Activated naive CD8-positive, alpha-beta T cell treated with anti-CD3 and anti-CD28 coated beads for 36 hours (primary cell): ENCODE measurements at regions not wholly inside any gene's neighbourhood (a gene's known extent, or its start where the extent isn't known, plus 50 kb on each side); places are given as distances from the start of the nearest gene placed in this dataset.

Source experiments
- DNase-seq: peaks from one replicate; pipeline ENCODE4 v3.0.0; 2021
- H3K27ac Mint-ChIP-seq: one replicate; pipeline ENCODE4 v1.8.0; 2022; ENCODE audit warnings: mild to moderate bottlenecking, moderate library complexity, mixed read lengths
- H3K27me3 Mint-ChIP-seq: one replicate; pipeline ENCODE4 v1.8.0; 2022; ENCODE audit warnings: mild to moderate bottlenecking, mixed read lengths
- H3K36me3 Mint-ChIP-seq: one replicate; pipeline ENCODE4 v1.8.0; 2021; ENCODE audit warnings: mild to moderate bottlenecking, mixed read lengths
- H3K4me1 Mint-ChIP-seq: one replicate; pipeline ENCODE4 v1.8.0; 2021; ENCODE audit warnings: mixed read lengths
- H3K4me3 Mint-ChIP-seq: one replicate; pipeline ENCODE4 v1.8.0; 2022; ENCODE audit warnings: mild to moderate bottlenecking, moderate library complexity, mixed read lengths
- H3K9me3 Mint-ChIP-seq: one replicate; pipeline ENCODE4 v1.8.0; 2022; ENCODE audit warnings: mixed read lengths

DNA sequence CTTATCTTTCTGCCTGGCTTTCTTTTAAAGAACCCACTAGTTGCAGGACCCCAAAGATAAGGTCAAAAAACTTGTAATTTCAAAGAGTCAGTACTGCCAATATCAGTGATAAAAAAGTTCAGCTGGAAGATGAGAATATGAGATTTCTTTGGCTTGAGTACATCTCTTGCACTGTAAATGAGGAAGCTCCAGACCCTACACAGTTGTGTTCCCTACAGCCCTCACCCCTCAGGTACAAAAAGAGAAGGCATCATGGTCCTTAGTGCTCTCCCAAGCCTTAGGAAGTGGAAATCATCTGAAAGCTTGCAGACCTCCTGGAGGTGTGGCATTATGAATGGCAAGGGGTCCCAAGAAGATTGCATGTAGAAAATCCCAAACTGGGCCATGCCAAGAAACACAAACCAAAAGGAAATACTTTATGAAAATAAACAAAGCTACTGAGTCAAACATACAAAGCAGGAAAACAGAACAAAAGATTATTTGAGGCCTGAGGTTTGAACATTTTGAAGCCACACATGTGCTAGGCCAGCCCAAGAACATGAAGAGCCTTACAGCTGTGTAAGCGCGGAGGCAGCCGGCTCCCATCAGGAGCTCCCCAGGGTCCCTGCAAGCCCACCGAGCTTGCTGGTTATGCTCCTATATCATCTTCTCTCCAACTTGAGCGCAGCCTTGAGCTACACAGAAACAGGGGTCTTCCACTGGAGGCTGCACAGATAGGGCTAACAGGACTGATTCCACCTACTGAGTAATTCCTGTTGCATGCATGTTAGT, 217.0 kb downstream of the OSR1 start:
- Mint-ChIP-seq H3K4me1 (no peaks in the 10 kb centered on the region), H3K9me3 (no peaks in the 10 kb centered on the region), H3K36me3 (no peaks in the 10 kb centered on the region), H3K27me3 (no peaks in the 10 kb centered on the region), H3K27ac (no peak overlapping the region), H3K4me3 (no peak overlapping the region)
- no peak for DNase-seq

DNA sequence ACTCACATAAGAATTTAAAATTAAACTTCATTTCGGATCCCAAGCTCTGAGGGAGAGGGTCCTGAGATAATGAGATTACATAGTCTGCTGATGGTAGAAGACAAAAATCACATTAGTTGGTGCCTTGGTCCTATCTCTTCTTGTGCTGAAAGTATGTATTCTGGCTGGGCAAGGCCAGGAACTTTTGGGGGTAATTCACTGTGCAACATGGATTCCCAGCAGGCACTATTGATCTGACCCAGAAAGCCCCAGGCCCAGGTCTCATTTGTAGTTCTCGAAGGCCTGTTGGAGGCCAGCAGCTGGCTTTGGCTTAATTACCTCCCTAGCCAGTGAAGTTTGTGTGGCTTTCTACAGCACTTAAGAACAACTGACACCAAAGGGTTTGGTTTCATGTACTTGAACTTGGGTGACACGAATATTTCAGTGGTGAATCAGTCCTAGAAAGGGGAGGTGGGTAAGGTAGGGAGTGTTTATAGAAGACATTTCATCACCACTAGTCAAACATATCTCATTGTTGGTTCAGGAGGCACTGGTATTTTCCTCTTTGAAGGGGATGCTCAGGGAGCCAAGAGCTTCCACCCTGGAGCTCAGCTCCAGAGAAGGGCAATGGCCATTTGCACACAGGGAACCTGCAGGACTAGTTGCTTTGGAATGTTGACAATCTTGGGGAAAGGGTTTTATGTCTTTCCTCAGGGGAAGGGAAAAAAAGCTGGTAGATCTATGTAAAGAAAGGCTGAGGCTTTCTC, 217.8 kb downstream of the OSR1 start:
- Mint-ChIP-seq H3K36me3 (no peaks in the 10 kb centered on the region), H3K4me1 (no peaks in the 10 kb centered on the region), H3K27me3 (no peaks in the 10 kb centered on the region), H3K9me3 (no peaks in the 10 kb centered on the region), H3K4me3 (no peak overlapping the region), H3K27ac (no peak overlapping the region)
- no peak for DNase-seq

DNA sequence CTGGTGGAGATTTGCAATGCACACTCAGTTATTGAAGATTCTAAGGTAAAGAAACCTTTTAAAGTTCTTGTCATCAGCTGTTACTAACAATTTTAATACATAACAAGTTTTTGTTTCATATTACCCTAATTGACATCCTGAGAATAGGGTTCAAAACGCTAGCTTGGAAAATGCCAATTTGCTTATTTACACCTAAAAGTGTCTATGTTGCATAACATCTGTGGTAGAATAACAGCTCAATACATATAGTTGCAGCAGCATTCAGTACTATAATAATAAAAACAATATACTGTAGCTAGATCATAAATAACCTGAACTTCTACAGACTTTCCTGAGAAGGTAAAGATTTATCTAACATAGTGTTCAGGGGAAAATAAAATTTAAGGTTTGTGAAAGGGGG, 219.0 kb downstream of the OSR1 start:
- no peaks in the 10 kb centered on the region for H3K9me3 Mint-ChIP-seq
- H3K27ac Mint-ChIP-seq = no peak overlapping the region
- H3K4me1 Mint-ChIP-seq = no peaks in the 10 kb centered on the region
- DNase-seq = no peak
- no peaks in the 10 kb centered on the region for H3K27me3 Mint-ChIP-seq
- no peak overlapping the region for H3K4me3 Mint-ChIP-seq
- H3K36me3 Mint-ChIP-seq = no peaks in the 10 kb centered on the region

DNA sequence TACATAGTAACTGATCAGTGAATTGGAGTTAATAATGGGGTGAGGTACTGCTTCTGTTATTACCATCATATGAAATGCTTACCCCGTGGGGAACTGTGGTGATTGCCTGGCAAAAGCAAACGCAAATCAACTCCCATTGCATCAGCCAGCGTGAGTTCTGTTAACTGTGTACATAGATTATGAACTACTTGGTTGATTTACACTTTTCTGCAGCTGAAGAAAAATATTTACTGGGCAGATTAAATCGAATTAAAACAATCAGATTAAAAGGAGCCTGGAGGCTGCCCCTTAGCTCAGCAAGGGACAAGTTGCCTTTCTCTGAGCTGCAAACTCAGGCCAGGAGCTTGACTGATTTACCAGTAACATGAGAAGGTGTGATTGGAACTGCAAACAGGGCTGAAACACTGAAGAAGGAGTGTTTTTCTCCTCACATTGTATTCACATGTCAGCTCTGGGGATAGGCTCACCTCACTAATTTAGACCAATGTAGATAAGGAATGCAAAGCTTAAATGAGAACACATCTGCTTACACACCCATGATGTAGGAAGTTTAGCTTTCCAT, 220.1 kb downstream of the OSR1 start:
- DNase-seq = no peak
- Mint-ChIP-seq H3K4me3 (no peak overlapping the region), H3K27ac (no peak overlapping the region), H3K27me3 (no peaks in the 10 kb centered on the region), H3K36me3 (no peaks in the 10 kb centered on the region), H3K4me1 (no peaks in the 10 kb centered on the region), H3K9me3 (no peaks in the 10 kb centered on the region)

DNA sequence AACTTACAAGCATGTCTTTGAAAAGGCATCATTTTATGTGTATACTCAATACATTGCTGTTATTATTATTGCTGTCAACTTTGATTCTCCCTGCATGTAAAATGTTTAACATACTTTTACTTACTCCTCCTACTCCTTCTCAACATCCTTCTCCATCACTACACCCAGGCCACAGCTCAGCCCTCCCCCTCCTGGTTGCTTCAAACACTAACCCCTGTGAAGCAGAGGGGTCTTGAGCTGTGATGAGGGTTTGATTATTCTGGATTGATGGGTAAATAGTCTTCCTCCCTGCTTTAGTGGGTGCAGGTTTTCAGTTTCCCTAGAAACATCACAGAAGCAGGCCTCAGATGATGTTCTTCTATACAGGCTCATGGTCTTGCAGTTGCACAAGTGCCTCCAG, 221.0 kb downstream of the OSR1 start:
- Mint-ChIP-seq H3K4me3 (no peak overlapping the region), H3K4me1 (no peaks in the 10 kb centered on the region), H3K36me3 (no peaks in the 10 kb centered on the region), H3K9me3 (no peaks in the 10 kb centered on the region), H3K27ac (no peak overlapping the region), H3K27me3 (no peaks in the 10 kb centered on the region)
- DNase-seq = no peak

DNA sequence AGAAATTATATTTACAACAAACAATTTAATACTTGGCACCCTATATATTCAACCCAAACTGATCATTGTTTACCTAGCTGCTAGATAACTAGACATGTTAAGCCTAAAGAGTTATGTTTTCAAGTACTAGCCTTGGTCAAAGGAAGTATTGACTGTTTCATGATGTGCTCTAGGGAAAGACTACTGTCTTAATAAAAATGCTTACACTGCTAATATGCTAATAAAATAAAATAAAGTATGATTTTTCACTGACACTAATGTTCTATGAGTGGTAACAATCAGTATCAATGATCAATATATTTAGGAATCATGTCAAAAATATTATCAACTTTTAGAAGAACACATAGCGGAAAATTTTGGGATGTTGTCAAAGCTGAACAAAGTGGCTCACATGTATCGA, 225.5 kb downstream of the OSR1 start:
- no peaks in the 10 kb centered on the region for H3K27me3 Mint-ChIP-seq
- no peak overlapping the region for H3K4me3 Mint-ChIP-seq
- H3K36me3 Mint-ChIP-seq = no peaks in the 10 kb centered on the region
- peaks cover 10% of the 10 kb centered on the region for H3K4me1 Mint-ChIP-seq
- H3K27ac Mint-ChIP-seq = no peak overlapping the region
- no peaks in the 10 kb centered on the region for H3K9me3 Mint-ChIP-seq
- no peak for DNase-seq

DNA sequence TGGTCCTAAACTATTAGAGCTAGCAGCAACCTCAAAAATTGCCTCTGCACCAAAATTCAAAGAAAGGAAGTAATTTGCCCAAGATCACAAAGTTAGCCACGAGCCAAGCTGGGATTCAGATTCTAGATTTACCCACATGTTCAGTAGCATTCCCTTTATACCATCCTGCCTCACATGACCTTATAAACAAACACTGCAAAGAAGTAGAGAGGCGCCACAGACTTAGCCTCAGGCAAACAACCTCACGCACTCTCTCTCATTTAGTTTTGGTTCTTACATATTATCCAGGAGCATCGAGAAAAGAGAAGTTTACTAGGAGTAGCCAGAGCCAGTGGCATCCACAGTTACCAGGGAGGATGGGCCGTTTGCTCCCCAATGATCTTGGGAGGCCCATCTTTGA, 226.6 kb downstream of the OSR1 start:
- H3K9me3 Mint-ChIP-seq = no peaks in the 10 kb centered on the region
- no peaks in the 10 kb centered on the region for H3K36me3 Mint-ChIP-seq
- DNase-seq = no peak
- no peak overlapping the region for H3K4me3 Mint-ChIP-seq
- no peaks in the 10 kb centered on the region for H3K27me3 Mint-ChIP-seq
- H3K27ac Mint-ChIP-seq = no peak overlapping the region
- H3K4me1 Mint-ChIP-seq = peaks cover 10% of the 10 kb centered on the region

DNA sequence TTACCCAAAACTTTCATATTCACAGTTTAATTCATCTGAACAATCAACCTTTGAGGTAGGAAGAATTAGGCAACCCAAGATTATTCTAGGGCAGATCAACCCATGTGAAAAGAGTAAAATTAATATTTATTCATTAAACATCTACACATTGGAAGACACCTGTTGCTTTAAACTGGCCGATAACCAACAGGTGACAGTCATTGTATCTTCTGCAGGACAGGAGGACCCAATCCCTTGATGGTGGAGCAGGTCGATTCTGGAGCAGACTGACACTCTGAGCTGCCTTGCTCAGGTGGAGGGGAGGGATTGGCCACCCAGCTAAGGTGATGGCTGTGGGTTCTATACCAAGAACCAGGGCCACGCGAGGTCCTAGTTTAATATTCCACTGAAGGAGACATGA, 230.3 kb downstream of the OSR1 start:
- DNase-seq = no peak
- Mint-ChIP-seq H3K27ac (no peak overlapping the region), H3K4me1 (peaks cover 10% of the 10 kb centered on the region), H3K9me3 (no peaks in the 10 kb centered on the region), H3K27me3 (no peaks in the 10 kb centered on the region), H3K4me3 (no peak overlapping the region), H3K36me3 (no peaks in the 10 kb centered on the region)

DNA sequence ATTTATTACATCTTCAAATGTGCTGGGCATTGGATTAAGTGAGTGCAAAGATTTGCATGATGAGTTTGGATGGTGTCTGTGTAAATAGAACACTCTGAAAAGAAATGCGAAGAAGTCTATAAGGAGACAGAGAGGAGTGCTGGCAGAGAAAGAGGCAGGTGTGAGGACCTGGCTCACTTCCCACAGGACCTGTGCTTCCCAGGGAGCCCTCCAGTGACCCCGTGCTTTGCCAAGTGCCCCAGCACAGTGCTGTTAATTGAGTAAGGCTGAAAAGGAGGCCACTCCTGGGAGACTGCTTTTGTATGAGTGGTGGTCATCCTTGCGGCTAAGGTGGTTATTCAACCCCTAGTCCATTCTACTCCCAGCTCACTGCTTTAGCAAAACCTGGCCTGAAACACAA, 230.8 kb downstream of the OSR1 start:
- Mint-ChIP-seq H3K27me3 (no peaks in the 10 kb centered on the region), H3K27ac (no peak overlapping the region), H3K4me3 (no peak overlapping the region), H3K9me3 (no peaks in the 10 kb centered on the region), H3K36me3 (no peaks in the 10 kb centered on the region), H3K4me1 (peaks cover 10% of the 10 kb centered on the region)
- no peak for DNase-seq

DNA sequence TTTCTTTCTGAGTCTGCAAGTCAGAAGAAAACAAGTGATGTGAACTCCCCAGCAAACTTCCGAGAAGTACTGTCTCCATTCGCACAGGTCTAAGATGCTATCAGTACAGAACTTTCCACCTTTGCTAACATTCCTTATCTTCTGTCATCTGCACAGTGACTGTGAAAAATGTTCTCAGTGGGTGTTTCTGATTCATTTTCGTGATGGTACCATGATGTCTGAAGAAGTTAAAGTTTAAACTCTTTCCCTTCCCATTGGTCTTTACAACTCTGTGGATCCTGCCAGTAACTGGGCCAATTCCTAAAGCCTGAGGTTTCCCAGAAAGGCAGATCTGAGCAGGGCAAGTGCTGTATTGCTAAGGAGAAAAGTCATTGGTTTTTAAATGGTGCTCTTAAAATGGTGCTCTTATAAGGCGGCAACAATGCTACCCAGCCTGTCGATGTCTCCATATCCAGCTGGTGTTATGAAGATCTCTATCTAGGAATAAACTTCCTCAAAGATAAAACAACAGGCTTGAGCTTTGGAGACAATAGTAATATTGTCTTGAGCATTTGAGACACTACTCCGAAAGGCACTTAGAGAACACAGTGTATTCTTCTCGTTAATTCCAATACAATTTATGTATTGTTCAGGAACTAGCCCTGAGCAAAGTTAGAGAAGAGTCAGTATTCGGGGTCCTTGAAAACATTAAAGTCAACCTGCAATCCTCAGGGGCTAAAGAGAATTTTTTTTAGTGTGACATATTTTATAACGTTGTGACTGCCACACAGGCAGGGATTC, 232.3 kb downstream of the OSR1 start:
- Mint-ChIP-seq H3K4me3 (no peak overlapping the region), H3K27ac (no peak overlapping the region), H3K9me3 (no peaks in the 10 kb centered on the region), H3K36me3 (no peaks in the 10 kb centered on the region), H3K4me1 (peaks cover 4% of the 10 kb centered on the region), H3K27me3 (no peaks in the 10 kb centered on the region)
- DNase-seq = no peak

DNA sequence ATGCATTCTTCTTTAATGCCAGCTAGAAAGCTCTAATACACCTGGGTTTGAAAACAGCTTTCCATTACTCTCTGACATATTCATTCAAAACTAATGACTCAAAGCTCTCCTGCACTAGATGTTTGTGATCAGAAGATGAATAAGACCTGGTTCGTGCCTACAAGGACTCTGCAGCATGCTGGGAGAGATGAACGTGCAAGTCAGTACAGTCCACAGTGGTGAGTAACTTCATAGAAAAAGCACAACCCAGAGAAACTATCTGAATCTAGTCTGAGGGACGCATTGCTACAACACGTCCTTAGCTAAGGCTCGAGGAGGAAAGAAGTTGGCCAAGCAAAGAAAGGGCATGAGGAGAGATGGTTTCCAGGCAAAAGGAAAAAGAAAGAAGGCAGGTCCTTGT, 234.3 kb downstream of the OSR1 start:
- Mint-ChIP-seq H3K27ac (no peak overlapping the region), H3K4me3 (no peak overlapping the region), H3K9me3 (no peaks in the 10 kb centered on the region), H3K36me3 (no peaks in the 10 kb centered on the region), H3K4me1 (no peaks in the 10 kb centered on the region), H3K27me3 (no peaks in the 10 kb centered on the region)
- DNase-seq = no peak

DNA sequence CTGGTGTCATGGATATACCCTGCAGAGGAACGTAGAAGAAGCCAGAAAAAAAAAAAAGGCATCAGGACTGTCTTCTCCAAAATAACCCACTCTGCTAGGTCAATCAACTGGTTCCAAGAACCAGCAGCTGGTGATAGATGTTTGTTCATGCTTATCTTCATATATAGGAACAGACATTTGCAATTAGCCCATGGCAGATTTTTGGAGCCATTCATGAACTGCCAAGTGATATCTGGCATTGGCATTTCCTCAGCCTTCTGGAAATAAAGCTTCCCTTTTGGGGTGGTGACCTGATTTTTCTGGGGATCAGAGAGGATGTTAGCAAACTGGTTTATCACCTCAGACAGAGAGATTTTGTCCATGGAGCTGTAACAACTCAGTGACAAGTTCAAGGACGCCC, 234.9 kb downstream of the OSR1 start:
- no peaks in the 10 kb centered on the region for H3K36me3 Mint-ChIP-seq
- H3K9me3 Mint-ChIP-seq = no peaks in the 10 kb centered on the region
- no peaks in the 10 kb centered on the region for H3K27me3 Mint-ChIP-seq
- DNase-seq = no peak
- H3K4me3 Mint-ChIP-seq = no peak overlapping the region
- H3K27ac Mint-ChIP-seq = no peak overlapping the region
- H3K4me1 Mint-ChIP-seq = no peaks in the 10 kb centered on the region

DNA sequence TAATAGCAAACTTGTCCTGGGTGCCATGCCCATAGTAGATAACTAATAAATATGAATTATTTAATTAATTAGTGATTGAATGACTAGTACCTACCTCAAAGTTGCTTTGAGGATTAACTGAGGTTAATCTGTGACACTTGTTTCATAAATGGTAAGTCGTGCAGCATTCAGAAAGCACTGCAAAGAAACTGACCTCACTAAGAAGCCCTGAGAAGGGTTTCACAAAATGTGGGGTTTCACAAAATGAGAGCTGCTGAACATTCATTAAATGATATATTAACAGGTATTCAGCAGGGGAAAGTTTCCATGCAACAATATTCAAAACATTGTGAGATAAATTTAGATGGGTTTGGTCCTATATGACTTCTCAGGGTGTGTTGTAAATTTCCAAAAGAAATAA, 236.2 kb downstream of the OSR1 start:
- H3K9me3 Mint-ChIP-seq = no peaks in the 10 kb centered on the region
- no peak overlapping the region for H3K4me3 Mint-ChIP-seq
- no peaks in the 10 kb centered on the region for H3K27me3 Mint-ChIP-seq
- H3K4me1 Mint-ChIP-seq = no peaks in the 10 kb centered on the region
- no peaks in the 10 kb centered on the region for H3K36me3 Mint-ChIP-seq
- H3K27ac Mint-ChIP-seq = no peak overlapping the region
- DNase-seq = no peak

DNA sequence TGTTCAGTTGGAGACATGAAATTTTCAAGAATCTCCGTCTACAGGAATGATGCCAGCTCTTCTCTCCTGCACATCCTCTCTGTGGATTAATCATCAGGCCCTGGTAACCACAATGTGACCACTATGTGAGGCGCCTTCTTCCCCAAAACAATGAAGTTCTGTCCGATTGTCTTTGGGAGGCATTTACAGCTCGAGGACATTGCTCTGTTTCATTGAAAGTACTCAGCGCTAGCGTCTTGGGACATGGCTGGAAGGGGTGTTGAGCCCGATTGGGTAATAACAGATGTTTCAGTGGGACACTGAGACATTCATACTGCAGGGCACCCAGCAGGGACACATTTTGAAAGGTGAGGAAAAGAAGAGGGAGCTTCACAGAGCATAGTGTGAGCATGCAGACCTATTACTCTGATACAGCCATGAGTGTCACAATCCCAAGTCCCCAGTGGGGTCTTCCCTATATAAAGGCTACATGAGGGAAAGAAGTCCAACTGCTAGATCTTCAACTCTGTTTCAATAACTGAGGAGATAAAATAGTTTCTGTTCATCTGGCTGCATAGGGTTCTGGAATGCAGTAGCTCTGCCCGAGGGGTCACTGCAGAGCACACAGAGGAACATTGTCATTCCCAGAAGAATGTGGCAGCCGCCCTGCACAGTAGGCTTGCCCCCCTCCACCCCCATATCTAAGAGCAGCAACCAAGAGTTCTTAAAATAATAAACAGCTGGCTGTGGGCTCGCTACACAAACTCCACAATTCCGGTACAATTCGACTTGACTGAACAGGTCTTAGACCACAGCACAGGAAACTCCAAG, 237.3 kb downstream of the OSR1 start:
- DNase-seq = no peak
- Mint-ChIP-seq H3K9me3 (no peaks in the 10 kb centered on the region), H3K4me1 (no peaks in the 10 kb centered on the region), H3K27ac (no peak overlapping the region), H3K36me3 (no peaks in the 10 kb centered on the region), H3K27me3 (no peaks in the 10 kb centered on the region), H3K4me3 (no peak overlapping the region)

DNA sequence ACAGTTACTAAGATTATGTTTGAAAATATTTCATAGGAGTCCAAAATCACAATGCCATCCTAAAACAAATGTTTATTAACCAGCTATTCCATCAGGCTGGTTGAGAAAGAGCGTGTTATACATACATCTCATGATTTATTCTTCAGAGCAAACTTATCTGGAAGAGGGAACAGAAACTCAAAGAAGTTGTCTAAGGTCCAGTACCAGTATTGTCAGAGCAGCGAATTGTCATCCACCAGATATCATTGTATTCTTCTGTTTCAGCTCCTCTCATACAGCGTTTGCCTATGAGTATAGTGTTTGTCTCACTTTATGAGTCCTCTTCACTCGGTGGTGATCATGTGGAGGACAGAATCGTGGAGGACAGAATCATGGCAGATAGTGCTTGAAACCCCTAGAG, 238.2 kb downstream of the OSR1 start:
- Mint-ChIP-seq H3K36me3 (no peaks in the 10 kb centered on the region), H3K4me1 (no peaks in the 10 kb centered on the region), H3K27me3 (no peaks in the 10 kb centered on the region), H3K4me3 (no peak overlapping the region), H3K9me3 (no peaks in the 10 kb centered on the region), H3K27ac (no peak overlapping the region)
- DNase-seq = no peak
